ENCODE measurements at regions not wholly inside any gene's neighbourhood (a gene's known extent, or its start where the extent isn't known, plus 50 kb on each side); places are given as distances from the start of the nearest gene placed in this dataset.

DNA sequence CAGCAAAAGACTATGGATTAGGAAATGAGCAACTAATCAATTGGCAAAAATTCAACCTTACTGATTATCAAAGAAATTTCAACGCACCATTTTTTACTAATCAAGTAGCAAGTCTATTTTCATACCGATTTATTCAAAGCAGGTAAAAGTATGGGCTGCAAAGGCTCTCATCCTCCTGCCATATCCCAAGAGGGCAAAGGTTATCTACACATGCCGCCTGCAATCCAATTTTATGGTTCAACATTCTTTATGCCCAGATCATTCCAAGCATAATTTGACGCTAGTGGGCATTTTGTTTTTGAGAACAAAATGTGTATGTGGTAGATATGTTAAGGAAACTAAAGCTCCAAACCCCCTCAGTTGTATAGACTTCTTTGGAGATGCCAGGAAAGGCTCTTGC is 270.6 kb downstream of the MAF start:
- Histone ChIP-seq H3K23ac (ENCODE audit: insufficient read length) (no peak overlapping the region), H3K23me2 (ENCODE audit: low read depth, low read length) (no peaks in the 10 kb centered on the region), H3K27me3 (replicated peaks in 1 of 4; ENCODE audit: control insufficient read depth in 3 of 4, extremely low read depth in 1 of 4, insufficient read depth in 3 of 4, low read length in 3 of 4) (no peaks in the 10 kb centered on the region), H2BK12ac (ENCODE audit: low read depth, low read length) (no peak overlapping the region), H3K14ac (ENCODE audit: insufficient read length) (no peak overlapping the region), H4K91ac (replicated peaks; ENCODE audit: insufficient read length, low read length) (no peak overlapping the region), H3K79me2 (ENCODE audit: control insufficient read depth in 1 of 2, insufficient read depth in 2 of 2, low read length in 2 of 2) (no peaks in the 10 kb centered on the region), H3K36me3 (ENCODE audit: control insufficient read depth in 2 of 4, insufficient read depth in 4 of 4, low read length in 3 of 4) (no peaks in the 10 kb centered on the region), H3K4me1 (replicated peaks in 1 of 4; ENCODE audit: control insufficient read depth in 3 of 4, insufficient read depth in 4 of 4, low read length in 3 of 4) (peaks cover 5 to 24% (median 20%) of the 10 kb centered on the region in 4 experiments), H3K27ac (ENCODE audit: low read depth, low read length) (no peak overlapping the region), H2BK15ac (ENCODE audit: low read length) (no peak overlapping the region), H2AK5ac (ENCODE audit: low read depth, low read length) (no peak overlapping the region), H4K5ac (ENCODE audit: insufficient read length, low read depth, low read length) (no peak overlapping the region), H3K79me1 (ENCODE audit: low read depth, low read length) (no peaks in the 10 kb centered on the region), H3K4me2 (ENCODE audit: insufficient read depth in 1 of 2, low read depth in 2 of 2, low read length in 2 of 2) (no peak overlapping the region), H2BK120ac (replicated peaks; ENCODE audit: low read depth, low read length) (no peak overlapping the region), H3K4ac (replicated peaks; ENCODE audit: insufficient read length, low read depth, low read length) (no peak overlapping the region), H3K56ac (replicated peaks; ENCODE audit: insufficient read length, low read depth, low read length) (no peak overlapping the region), H3K18ac (ENCODE audit: extremely low read depth, low read length) (no peak overlapping the region; the same call in 1 of the 2 replicates), H3K9me3 (ENCODE audit: insufficient read depth in 2 of 2, low read depth in 1 of 2, low read length in 1 of 2) (no peaks in the 10 kb centered on the region), H2AFZ (ENCODE audit: low read length) (no peak overlapping the region), H4K20me1 (replicated peaks in 1 of 2; ENCODE audit: control insufficient read depth in 1 of 2, insufficient read depth in 2 of 2, low read length in 2 of 2) (no peaks in the 10 kb centered on the region), H3K4me3 (ENCODE audit: extremely low read depth in 1 of 4, insufficient read depth in 2 of 4, low read depth in 3 of 4, low read length in 4 of 4) (no peak overlapping the region), H4K8ac (ENCODE audit: extremely low read depth, insufficient read depth, low read length) (no peak overlapping the region), H2BK20ac (ENCODE audit: low read length) (no peak overlapping the region), H3K9ac (replicated peaks in 1 of 4; ENCODE audit: extremely low read depth in 1 of 4, low read depth in 3 of 4, low read length in 3 of 4) (no peak overlapping the region), H2BK5ac (ENCODE audit: low read depth, low read length) (no peak overlapping the region)
- 91% methylated on average over 4 of the region's 4 CpGs; no CpG with 5 or more reads in 1 of the 2 experiments for WGBS, 2 experiments (ENCODE audit: extremely low coverage in 1 of 2, insufficient coverage in 1 of 2, insufficient read length in 1 of 2, insufficient replicate concordance in 2 of 2, low coverage in 1 of 2, low lambda C conversion rate in 2 of 2, missing lambda C conversion rate in 1 of 2)
- FAIRE-seq = no peak
- CTCF ChIA-PET (ENCODE audit: partially characterized antibody) = interaction anchor here (1.4 to 2.3 kb wide), 2 partner anchors 31 to 68 kb away, joined by 3 to 8 read pairs; no protein-coding TSS in a partner anchor
- no peak for TF ChIP-seq TAF7 (optimal IDR thresholded peaks at IDR 0.05; ENCODE audit: borderline replicate concordance, low read depth, low read length)
- no peak for TF ChIP-seq KDM4A (IDR thresholded peaks at IDR 0.05; ENCODE audit: low read depth, low read length, severe bottlenecking)
- no peak for TF ChIP-seq RFX5 (IDR thresholded peaks at IDR 0.05; ENCODE audit: borderline replicate concordance, low read depth, low read length)
- no peak for TF ChIP-seq CBX8 (IDR thresholded peaks at IDR 0.05; ENCODE audit: borderline replicate concordance, low read depth, low read length)
- no peak for TF ChIP-seq NRF1 (IDR thresholded peaks at IDR 0.05; ENCODE audit: low read depth, low read length)
- no peak for DNase-seq (ENCODE audit: low read depth in 1 of 2, low spot score in 2 of 2)
- POLR2A ChIA-PET (ENCODE audit: partially characterized antibody) = no interaction called here

Data from H1 (cell line).